ENCODE measurements at regions not wholly inside any gene's neighbourhood (a gene's known extent, or its start where the extent isn't known, plus 50 kb on each side); places are given as distances from the start of the nearest gene placed in this dataset.

- no peak for DNase-seq (ENCODE audit: low spot score)
These were observed 50.8 kb upstream of the KCNJ6 start for GRCh38 chr21:37967036-37967435.

GRCh38 chr21:37968744-37969143, 52.5 kb upstream of the KCNJ6 start:
- DNase-seq (ENCODE audit: low spot score), result no peak

GRCh38 chr21:37970548-37970947, 54.3 kb upstream of the KCNJ6 start:
- DNase-seq (ENCODE audit: low spot score), result no peak

GRCh38 chr21:37971390-37971950, 55.2 kb upstream of the KCNJ6 start:
- DNase-seq (ENCODE audit: low spot score), result no peak

- DNase-seq (ENCODE audit: low spot score), result no peak
These were observed 57.8 kb upstream of the KCNJ6 start for GRCh38 chr21:37974081-37974480.

- no peak for DNase-seq (ENCODE audit: low spot score)
These were observed 66.5 kb upstream of the KCNJ6 start for GRCh38 chr21:37982496-37983318.

GRCh38 chr21:37983336-37984095, 67.3 kb upstream of the KCNJ6 start:
- DNase-seq (ENCODE audit: low spot score), result no peak

- DNase-seq (ENCODE audit: low spot score), result no peak
These were observed 68.2 kb upstream of the KCNJ6 start for GRCh38 chr21:37984416-37984815.

- DNase-seq (ENCODE audit: low spot score), result no peak
These were observed 69.7 kb upstream of the KCNJ6 start for GRCh38 chr21:37986000-37986399.

- no peak for DNase-seq (ENCODE audit: low spot score)
These were observed 70.6 kb upstream of the KCNJ6 start for GRCh38 chr21:37986751-37987399.

GRCh38 chr21:37987668-37988067, 71.4 kb upstream of the KCNJ6 start:
- no peak for DNase-seq (ENCODE audit: low spot score)

- no peak for DNase-seq (ENCODE audit: low spot score)
These were observed 76.8 kb upstream of the KCNJ6 start for GRCh38 chr21:37993071-37993470.

GRCh38 chr21:37994211-37994610, 78.0 kb upstream of the KCNJ6 start:
- no peak for DNase-seq (ENCODE audit: low spot score)

- no peak for DNase-seq (ENCODE audit: low spot score)
These were observed 96.4 kb upstream of the KCNJ6 start for GRCh38 chr21:38012672-38013071.

- no peak for DNase-seq (ENCODE audit: low spot score)
These were observed 97.5 kb upstream of the KCNJ6 start for GRCh38 chr21:38013741-38014140.

- DNase-seq (ENCODE audit: low spot score), result no peak
These were observed 98.0 kb upstream of the KCNJ6 start for GRCh38 chr21:38014298-38014697.

GRCh38 chr21:38027901-38028498, 111.7 kb upstream of the KCNJ6 start:
- DNase-seq (ENCODE audit: low spot score), result no peak

GRCh38 chr21:38032082-38032801, 116.0 kb upstream of the KCNJ6 start:
- DNase-seq (ENCODE audit: low spot score), result no peak

GRCh38 chr21:38036016-38036415, 119.8 kb upstream of the KCNJ6 start:
- no peak for DNase-seq (ENCODE audit: low spot score)

GRCh38 chr21:38037416-38037815, 121.2 kb upstream of the KCNJ6 start:
- no peak for DNase-seq (ENCODE audit: low spot score)

GRCh38 chr21:38039369-38039768, 123.1 kb upstream of the KCNJ6 start:
- no peak for DNase-seq (ENCODE audit: low spot score)
